OCI-LY3 (cell line): ENCODE measurements at regions not wholly inside any gene's neighbourhood (a gene's known extent, or its start where the extent isn't known, plus 50 kb on each side); places are given as distances from the start of the nearest gene placed in this dataset.

Experiments used
- H2AFZ ChIP-seq: fragments of 200-600, 300-600 bp; shearing (Covaris generic); 2 replicates; pipeline ENCODE4 v1.6.0; 2014; ENCODE audit warnings: antibody characterized with exemption, low read depth, low read length
- H3K27ac ChIP-seq: fragments of 200-600, 300-600 bp; sonication (generic); 2 replicates; pipeline ENCODE4 v1.5.1; 2014; ENCODE audit warnings: mild to moderate bottlenecking, low read length, moderate library complexity, mixed read lengths
- H3K27me3 ChIP-seq: fragments of 200-600, 300-600 bp; sonication (generic); 2 replicates; pipeline ENCODE4 v1.6.1; 2014; ENCODE audit warnings: low read depth, low read length, mixed read lengths
- H3K36me3 ChIP-seq: fragments of 200-600, 300-600 bp; sonication (generic); replicated peaks from 2 replicates; pipeline ENCODE3; 2014; ENCODE audit warnings: low read depth, low read length, mixed read lengths
- H3K4me1 ChIP-seq: fragments of 300-600, 200-600 bp; sonication (generic); 2 replicates; pipeline ENCODE4 v1.6.1; 2014; ENCODE audit warnings: low read length, mixed read lengths
- H3K4me2 ChIP-seq: fragments of 200-600, 300-600 bp; sonication (generic); 2 replicates; pipeline ENCODE4 v1.6.1; 2014; ENCODE audit warnings: low read length, mixed read lengths
- H3K4me3 ChIP-seq: fragments of 300-600, 200-600 bp; sonication (generic); 2 replicates; pipeline ENCODE4 v1.5.1; 2014; ENCODE audit warnings: antibody characterized with exemption, mild to moderate bottlenecking, low read length, moderate library complexity
- H3K79me2 ChIP-seq: fragments of 300-600, 200-600 bp; shearing (Covaris generic); 2 replicates; pipeline ENCODE4 v1.6.1; 2014; ENCODE audit warnings: mild to moderate bottlenecking, low read length, mixed read lengths
- H3K9ac ChIP-seq: fragments of 300-600, 200-600 bp; shearing (Covaris generic); 2 replicates; pipeline ENCODE4 v1.6.0; 2014; ENCODE audit warnings: mild to moderate bottlenecking, low read length, moderate library complexity
- H3K9me3 ChIP-seq: fragments of 200-600, 300-600 bp; shearing (Covaris generic); 2 replicates; pipeline ENCODE4 v1.6.1; 2014; ENCODE audit warnings: low read length, mixed read lengths; ENCODE audit not compliant: insufficient read depth
- H4K20me1 ChIP-seq: fragments of 200-600, 300-600 bp; sonication (generic); 2 replicates; pipeline ENCODE4 v1.6.1; 2016; ENCODE audit warnings: low read length, mixed read lengths; ENCODE audit not compliant: insufficient read depth
- EZH2phosphoT487 ChIP-seq: fragments of 200-600 bp; shearing (Covaris generic); IDR thresholded peaks from 2 replicates; pipeline ENCODE4 v1.6.1; 2018; ENCODE audit warnings: antibody characterized with exemption, mixed run types, low read depth
- TF ChIP-seq, protein P1 (sequence below): fragments of 200-600, 300-600 bp; sonication (generic); IDR thresholded peaks from 2 replicates; pipeline ENCODE4 v1.5.1; 2014; ENCODE audit warnings: antibody characterized with exemption, low read length, low read depth

DNA sequence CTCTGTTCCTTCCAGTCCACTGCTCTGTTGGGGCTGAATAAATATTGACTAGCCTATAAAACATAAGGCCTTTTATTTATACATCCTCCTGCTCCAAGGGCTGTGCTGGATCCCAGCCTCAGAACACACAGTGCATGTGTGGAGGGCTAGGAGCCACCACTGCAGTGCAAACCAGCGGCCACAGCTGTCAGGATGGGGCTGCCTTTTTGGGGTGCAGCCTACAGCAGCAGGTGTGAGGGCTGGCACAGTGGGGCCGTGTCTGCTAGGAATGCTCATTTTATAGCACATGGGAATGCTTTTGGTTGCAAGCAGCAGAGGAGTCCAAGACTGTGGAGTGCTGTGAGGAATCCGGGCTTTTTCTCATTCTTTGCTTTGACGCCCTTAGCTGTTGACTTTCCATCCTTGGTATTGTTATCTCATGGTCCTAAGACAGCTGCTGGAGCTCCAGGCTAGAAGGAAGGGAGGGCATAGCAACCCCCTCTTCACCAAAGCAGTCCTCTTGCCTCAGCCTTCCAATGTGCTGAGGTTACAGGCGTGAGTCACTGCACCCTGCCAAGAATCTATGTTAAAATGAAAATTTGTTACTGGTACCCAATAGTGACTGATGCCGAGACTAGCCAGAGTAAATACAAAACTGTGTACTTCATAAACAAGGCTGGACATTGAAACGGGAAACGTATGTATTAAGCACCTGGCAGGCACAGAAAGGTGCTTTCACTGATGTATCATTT is 334.3 kb upstream of the GATB start:
- H2AFZ ChIP-seq = no peak overlapping the region
- TF ChIP-seq, protein P1, sequence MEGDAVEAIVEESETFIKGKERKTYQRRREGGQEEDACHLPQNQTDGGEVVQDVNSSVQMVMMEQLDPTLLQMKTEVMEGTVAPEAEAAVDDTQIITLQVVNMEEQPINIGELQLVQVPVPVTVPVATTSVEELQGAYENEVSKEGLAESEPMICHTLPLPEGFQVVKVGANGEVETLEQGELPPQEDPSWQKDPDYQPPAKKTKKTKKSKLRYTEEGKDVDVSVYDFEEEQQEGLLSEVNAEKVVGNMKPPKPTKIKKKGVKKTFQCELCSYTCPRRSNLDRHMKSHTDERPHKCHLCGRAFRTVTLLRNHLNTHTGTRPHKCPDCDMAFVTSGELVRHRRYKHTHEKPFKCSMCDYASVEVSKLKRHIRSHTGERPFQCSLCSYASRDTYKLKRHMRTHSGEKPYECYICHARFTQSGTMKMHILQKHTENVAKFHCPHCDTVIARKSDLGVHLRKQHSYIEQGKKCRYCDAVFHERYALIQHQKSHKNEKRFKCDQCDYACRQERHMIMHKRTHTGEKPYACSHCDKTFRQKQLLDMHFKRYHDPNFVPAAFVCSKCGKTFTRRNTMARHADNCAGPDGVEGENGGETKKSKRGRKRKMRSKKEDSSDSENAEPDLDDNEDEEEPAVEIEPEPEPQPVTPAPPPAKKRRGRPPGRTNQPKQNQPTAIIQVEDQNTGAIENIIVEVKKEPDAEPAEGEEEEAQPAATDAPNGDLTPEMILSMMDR = no peak
- no peak for TF ChIP-seq EZH2phosphoT487
- no peak overlapping the region for H3K27ac ChIP-seq
- H3K9ac ChIP-seq = no peak overlapping the region
- no peak overlapping the region for H3K4me3 ChIP-seq
- H3K79me2 ChIP-seq = no peaks in the 10 kb centered on the region
- no peaks in the 10 kb centered on the region for H4K20me1 ChIP-seq
- 0 out of 2 replicates have a peak, but pooled peaks cover 3% of the 10 kb centered on the region for H3K27me3 ChIP-seq
- no peaks in the 10 kb centered on the region for H3K9me3 ChIP-seq
- H3K4me1 ChIP-seq = peaks cover 23% of the 10 kb centered on the region
- no peaks in the 10 kb centered on the region for H3K36me3 ChIP-seq
- H3K4me2 ChIP-seq = no peak overlapping the region

DNA sequence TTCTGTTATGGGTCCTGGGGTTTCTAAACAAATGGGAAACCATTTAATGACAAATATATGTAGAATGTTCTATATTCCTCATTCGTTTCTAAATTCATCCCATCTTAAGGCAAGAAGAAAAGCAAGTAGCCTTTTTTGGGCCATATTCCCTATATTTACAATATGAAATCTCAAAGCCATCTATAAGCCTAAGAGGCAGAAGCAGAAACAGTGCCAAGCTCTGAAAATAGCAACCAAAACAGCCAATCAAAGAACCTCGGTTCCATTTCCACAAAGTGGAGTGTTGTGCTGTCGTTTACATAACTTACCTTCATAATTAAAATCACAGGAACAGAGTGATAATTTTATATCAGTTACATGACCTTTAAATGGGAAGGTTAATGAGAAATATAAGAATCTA is 330.6 kb upstream of the GATB start:
- no peak overlapping the region for H3K4me2 ChIP-seq
- peaks cover 7% of the 10 kb centered on the region for H3K4me1 ChIP-seq
- no peak overlapping the region for H3K27ac ChIP-seq
- H3K9ac ChIP-seq = no peak overlapping the region
- H2AFZ ChIP-seq = no peak overlapping the region
- TF ChIP-seq, protein P1 = no peak
- TF ChIP-seq EZH2phosphoT487 = no peak
- H3K27me3 ChIP-seq = 0 out of 2 replicates have a peak, but pooled peaks cover 3% of the 10 kb centered on the region
- no peaks in the 10 kb centered on the region for H4K20me1 ChIP-seq
- H3K4me3 ChIP-seq = no peak overlapping the region
- no peaks in the 10 kb centered on the region for H3K79me2 ChIP-seq
- no peaks in the 10 kb centered on the region for H3K9me3 ChIP-seq
- H3K36me3 ChIP-seq = no peaks in the 10 kb centered on the region

DNA sequence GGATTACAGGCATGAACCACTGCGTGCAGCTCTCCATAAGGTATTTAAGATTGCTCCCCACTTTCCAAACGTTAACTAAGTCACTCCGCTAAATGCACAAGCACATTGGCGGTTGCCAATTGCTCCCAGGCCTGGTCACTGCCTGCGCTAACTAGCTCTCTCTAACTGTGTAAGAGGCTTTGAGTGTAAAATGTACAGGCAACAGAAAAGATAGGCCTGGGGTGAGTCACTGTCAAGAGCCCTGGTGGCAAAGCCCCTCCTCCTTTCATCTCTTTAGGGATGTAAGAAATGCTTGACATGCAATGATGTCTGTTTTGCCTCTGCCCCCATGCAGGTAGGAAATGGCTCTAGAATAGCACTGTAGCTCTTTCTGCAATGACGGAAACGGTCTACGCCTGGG is 329.7 kb upstream of the GATB start:
- no peak for TF ChIP-seq EZH2phosphoT487
- TF ChIP-seq, protein P1 = no peak
- H3K9ac ChIP-seq = no peak overlapping the region
- H3K79me2 ChIP-seq = no peaks in the 10 kb centered on the region
- no peak overlapping the region for H3K27ac ChIP-seq
- no peaks in the 10 kb centered on the region for H4K20me1 ChIP-seq
- H2AFZ ChIP-seq = no peak overlapping the region
- H3K27me3 ChIP-seq = 0 out of 2 replicates have a peak, but pooled peaks cover 3% of the 10 kb centered on the region
- no peak overlapping the region for H3K4me2 ChIP-seq
- H3K9me3 ChIP-seq = no peaks in the 10 kb centered on the region
- peaks cover 4% of the 10 kb centered on the region for H3K4me1 ChIP-seq
- H3K4me3 ChIP-seq = no peak overlapping the region
- H3K36me3 ChIP-seq = no peaks in the 10 kb centered on the region

DNA sequence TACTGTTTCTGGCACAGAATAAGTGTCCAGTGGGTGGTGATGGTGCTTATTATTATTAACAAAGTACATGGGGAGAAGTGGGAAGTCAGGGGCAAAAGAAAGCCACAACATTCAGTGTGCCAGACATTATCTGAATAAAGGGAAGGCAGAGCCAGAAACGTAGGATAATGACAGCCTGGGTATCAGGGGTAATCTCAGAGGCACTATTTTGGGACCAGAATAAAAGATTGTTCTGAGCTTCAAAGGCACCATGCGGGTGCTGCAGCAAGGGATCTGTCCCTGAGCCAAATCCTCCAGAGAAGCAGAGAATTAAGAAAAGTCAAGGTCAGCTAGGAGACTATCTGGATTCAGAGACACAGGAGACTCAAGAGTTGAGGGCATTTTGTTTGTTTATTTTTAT is 328.8 kb upstream of the GATB start:
- no peaks in the 10 kb centered on the region for H3K9me3 ChIP-seq
- no peaks in the 10 kb centered on the region for H4K20me1 ChIP-seq
- no peaks in the 10 kb centered on the region for H3K36me3 ChIP-seq
- no peak overlapping the region for H3K4me3 ChIP-seq
- H3K79me2 ChIP-seq = no peaks in the 10 kb centered on the region
- no peak overlapping the region for H3K9ac ChIP-seq
- no peaks in the 10 kb centered on the region for H3K4me1 ChIP-seq
- H3K4me2 ChIP-seq = no peak overlapping the region
- H3K27ac ChIP-seq = no peak overlapping the region
- TF ChIP-seq, protein P1 = no peak
- no peak for TF ChIP-seq EZH2phosphoT487
- 0 out of 2 replicates have a peak, but pooled peaks cover 5% of the 10 kb centered on the region for H3K27me3 ChIP-seq
- H2AFZ ChIP-seq = no peak overlapping the region
